Erythroblast (primary cell): ENCODE measurements at regions not wholly inside any gene's neighbourhood (a gene's known extent, or its start where the extent isn't known, plus 50 kb on each side); places are given as distances from the start of the nearest gene placed in this dataset.
"Not testable (repeated sequence)": the region's sequence is repeated elsewhere in the genome, so short reads cannot be mapped to it uniquely, and the experiment has no call there.

ENCODE experiments used
- GATA1 ChIP-seq: IDR thresholded peaks from 2 replicates; pipeline ENCODE4 v1.6.1; 2011; ENCODE audit warnings: low read depth, mild to moderate bottlenecking, control low read depth, low read length, moderate library complexity
- POLR2A ChIP-seq: IDR thresholded peaks from 2 replicates; pipeline ENCODE4 v1.6.1; 2011; ENCODE audit warnings: mild to moderate bottlenecking, low read length

DNA sequence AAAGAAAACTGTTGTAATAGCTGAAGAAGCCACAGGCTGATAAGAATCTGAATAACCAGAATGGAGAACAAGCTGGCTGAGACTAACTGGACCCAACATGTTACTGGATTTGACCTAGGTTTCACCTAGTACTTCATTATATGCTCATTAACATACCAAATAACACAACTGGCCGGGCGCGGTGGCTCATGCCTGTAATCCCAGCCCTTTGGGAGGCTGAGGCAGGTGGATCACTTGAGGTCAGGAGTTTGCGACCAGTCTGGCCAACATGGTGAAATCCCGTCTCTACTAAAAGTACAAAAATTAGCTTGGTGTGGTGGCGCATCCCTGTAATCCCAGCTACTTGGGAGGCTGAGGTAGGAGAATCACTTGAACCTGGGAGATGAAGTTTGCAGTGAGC is 127.1 kb upstream of the FERD3L start:
- TF ChIP-seq POLR2A, GATA1: not testable (repeated sequence)
